GM18520 (cell line): ENCODE measurements at regions not wholly inside any gene's neighbourhood (a gene's known extent, or its start where the extent isn't known, plus 50 kb on each side); places are given as distances from the start of the nearest gene placed in this dataset.
A peak's percentile ranks its signal among the peaks of the same experiment; 100 is the strongest.
"Not testable (repeated sequence)": the region's sequence is repeated elsewhere in the genome, so short reads cannot be mapped to it uniquely, and the experiment has no call there.

ENCODE experiments used
- ATAC-seq: cut with Tn5 transposase; IDR thresholded peaks from one replicate; pipeline ENCODE4 v1.9.1; 2021; ENCODE audit not compliant: unreplicated experiment

DNA sequence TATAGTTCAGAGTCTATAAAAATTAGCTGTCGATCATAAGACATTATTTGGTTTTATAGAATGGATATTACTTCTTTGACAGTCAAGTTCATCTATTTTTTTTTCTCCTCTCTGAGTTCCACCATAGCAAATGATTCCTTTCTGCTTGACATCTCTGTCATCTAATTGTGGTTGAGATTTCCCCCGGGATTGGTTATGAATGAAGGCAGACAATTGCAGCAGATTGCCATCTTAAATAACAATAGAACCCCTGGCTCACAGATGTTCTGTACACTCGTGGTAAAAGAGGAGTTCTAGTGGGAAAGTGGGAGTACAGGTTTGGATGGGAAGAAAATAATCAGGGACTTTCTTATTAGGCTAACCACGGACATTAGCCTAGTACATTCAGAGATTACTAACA, 292.1 kb upstream of the NRXN1 start:
- ATAC-seq: no peak

DNA sequence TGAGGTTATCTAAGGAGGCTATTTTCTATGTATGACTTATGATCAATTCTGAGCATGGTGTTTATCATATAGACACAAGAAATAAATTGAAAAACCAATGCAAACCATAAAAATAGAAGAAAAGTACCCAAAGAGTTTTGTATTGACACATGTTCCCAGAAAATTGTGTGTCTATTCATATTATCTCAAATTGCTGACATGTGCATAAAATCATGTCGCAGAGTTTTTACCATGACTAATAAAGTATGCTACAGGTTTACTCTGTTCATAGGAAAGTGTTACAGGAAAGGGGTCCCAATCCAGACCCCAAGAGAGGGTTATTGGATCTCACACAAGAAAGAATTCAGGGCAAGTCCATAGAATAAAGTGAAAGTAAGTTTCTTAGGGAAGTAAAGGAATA, 290.7 kb upstream of the NRXN1 start:
- ATAC-seq: no peak

DNA sequence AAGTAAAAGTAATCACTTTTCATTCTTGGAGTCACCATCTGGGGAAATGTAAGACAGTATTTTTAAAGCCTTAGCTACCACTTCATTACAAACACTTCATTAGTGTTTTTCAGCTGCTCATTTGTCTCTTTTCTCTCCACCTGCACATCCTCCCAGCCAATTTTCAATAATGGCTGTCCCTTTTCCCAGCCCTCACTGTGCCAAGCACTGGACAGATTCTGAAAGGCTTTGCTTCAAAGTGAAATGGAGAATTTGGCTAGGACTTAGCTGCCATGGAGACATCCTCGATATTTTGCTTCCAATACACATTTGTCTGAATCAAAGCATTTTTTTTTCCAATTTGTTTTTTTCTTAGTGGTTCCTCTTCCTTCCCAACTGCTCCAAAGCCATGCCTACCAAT, 272.4 kb upstream of the NRXN1 start:
- no peak for ATAC-seq

GRCh38 chr2:51301381-51301780, 269.4 kb upstream of the NRXN1 start:
- ATAC-seq: no peak

DNA sequence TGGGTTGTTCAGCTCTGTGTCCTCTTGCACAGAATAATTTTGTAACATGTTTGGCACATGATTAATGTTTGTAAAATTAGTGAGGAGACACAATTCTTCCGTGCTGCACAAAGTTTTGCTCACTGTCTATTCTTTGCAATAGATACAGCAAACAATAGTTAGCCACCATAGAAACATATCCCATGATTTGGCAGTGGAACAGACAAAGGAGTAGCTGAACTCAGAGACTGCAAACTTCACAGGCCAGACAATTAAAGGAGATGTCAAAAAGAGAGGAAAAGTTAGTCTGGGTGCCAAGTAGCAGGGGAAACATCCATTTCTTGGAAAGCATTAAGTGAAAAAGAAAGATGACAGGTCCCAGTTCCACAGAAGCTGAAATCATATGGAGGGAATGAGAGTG, 267.4 kb upstream of the NRXN1 start:
- no peak for ATAC-seq

- peak; percentile 40 for ATAC-seq
Observed at GRCh38 chr2:51297488-51297887, 265.6 kb upstream of the NRXN1 start.

- ATAC-seq: no peak
Observed at GRCh38 chr2:51293566-51294200, 261.8 kb upstream of the NRXN1 start.

- no peak for ATAC-seq
Observed at GRCh38 chr2:51291762-51292551, 260.0 kb upstream of the NRXN1 start.

DNA sequence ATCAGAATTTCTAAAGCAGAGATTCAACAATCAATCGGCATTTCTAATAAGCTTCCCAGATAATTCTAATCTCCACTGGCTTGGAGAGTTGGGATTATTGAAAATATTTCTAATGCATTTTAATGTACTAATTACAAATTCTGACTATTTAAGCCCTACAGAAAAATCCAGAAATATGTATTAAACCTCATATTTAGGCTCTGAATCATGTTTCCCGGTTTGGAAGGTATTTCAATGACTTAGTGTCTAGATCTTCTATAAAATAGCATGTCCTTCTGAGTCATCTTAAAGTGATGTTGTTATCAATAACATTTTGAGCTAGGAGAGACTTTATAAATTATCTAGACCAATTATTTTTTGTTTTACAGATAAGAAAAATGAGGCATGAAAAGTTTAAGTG, 258.8 kb upstream of the NRXN1 start:
- no peak for ATAC-seq

- ATAC-seq: no peak
Observed at GRCh38 chr2:51289045-51289444, 257.1 kb upstream of the NRXN1 start.

DNA sequence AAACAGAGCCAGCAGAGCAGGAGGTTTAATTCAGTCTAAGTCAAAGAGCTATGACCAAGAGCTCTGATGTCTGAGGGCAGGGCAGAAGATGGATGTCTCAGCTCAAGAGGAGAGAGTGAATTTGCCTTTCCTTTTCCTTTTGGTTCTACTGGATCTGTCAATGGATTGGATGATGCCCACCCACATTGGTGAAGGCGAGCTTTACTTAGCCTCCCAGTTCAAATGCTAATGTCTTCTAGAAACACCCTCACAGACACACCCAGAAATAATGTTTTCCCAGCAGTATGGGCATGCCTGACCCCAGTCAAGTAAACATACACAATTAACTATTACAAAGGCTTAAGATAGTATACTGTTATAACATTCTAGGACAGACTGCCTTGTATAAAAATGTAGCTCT, 236.3 kb upstream of the NRXN1 start:
- ATAC-seq: no peak

- no peak for ATAC-seq
Observed at GRCh38 chr2:51265539-51265938, 233.6 kb upstream of the NRXN1 start.

DNA sequence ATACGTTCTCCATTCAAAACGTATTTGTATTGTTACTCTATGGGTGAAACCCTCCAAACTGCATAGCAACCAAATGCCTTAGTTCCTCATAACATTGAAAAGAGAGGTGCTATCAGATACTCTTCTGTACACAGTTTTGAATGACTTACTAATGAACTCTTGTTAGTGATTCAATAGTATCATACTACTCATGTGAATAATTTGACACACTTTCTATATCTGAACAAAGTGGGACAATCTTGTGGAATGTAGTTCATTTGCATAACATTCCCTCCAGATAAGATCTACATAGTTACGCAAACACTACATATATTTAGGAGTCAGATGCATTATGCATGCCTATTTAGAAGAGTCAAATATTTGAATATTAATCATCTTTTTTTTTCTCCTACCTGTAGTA, 232.0 kb upstream of the NRXN1 start:
- ATAC-seq: no peak

DNA sequence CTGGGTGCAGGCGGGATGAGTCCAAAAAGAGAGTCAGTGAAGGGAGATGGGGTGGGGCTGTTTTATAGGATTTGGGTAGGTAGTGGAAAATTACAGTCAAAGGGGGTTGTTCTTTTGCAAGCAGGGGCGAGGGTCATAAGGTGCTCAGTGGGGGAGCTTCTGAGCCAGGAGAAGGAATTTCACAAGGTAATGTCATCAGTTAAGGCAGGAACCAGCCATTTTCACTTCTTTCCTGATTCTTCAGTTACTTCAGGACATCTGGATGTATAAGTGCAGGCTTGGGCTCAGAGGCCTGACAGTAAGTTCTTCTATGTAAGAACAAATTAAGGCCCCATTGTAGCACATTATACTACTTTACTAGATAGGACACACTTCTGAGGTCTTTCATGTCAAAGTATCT, 231.2 kb upstream of the NRXN1 start:
- ATAC-seq: not testable (repeated sequence)

GRCh38 chr2:51258301-51258700, 226.4 kb upstream of the NRXN1 start:
- no peak for ATAC-seq

GRCh38 chr2:51256736-51257135, 224.8 kb upstream of the NRXN1 start:
- ATAC-seq: no peak

GRCh38 chr2:51251356-51251755, 219.4 kb upstream of the NRXN1 start:
- ATAC-seq: no peak

GRCh38 chr2:51247252-51247805, 215.4 kb upstream of the NRXN1 start:
- no peak for ATAC-seq

- ATAC-seq: no peak
Observed at GRCh38 chr2:51243892-51244535, 212.1 kb upstream of the NRXN1 start.

DNA sequence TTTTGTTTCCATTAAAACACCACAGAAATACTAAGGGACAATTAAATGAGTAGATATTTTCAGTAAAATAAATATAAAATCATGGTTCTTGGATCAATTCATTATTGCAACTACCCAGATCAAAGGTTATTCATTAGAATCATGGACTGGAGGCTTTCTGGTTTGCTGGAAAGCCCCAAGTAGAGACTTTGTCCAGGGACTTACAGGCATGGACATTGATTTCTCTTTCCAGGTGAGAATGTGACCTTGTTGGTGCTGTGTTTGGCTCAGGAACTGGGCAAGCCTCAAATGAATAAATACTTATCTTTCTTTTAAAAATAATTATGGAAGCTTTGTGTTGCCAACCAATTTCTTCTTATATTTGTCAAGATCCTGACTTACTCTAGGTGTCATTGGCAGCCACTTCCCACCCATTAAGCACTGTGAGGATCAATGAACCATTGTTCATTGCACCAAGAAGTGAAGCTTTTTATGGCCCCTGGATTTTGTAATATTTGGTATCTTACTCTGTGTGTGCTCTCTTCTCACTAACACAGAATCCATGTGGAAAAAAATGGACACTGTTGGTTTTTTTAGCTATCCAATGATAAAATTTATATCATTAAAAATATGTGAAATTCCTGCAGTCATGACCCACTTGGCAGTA, 205.8 kb upstream of the NRXN1 start:
- ATAC-seq: no peak

DNA sequence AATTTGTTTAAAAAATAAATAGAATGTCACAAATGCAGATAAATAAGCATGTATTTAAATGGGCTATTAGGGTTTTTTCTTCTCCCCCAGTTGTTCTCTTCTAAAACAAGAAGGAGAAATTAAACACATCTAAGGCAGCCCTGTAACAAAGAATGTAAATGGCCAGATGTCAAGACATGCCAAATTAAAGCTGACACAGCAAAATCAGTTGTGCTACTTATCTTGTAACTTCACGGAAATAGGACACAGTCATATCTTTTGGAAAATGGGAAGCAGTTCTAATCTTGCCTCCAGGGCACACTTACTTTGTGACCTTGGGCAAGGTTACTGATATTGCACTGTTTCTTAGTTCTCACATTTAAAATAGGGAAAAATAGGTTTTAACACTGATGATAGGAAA, 200.1 kb upstream of the NRXN1 start:
- ATAC-seq: no peak
